ENCODE measurements at regions not wholly inside any gene's neighbourhood (a gene's known extent, or its start where the extent isn't known, plus 50 kb on each side); places are given as distances from the start of the nearest gene placed in this dataset.
"Not testable (repeated sequence)": the region's sequence is repeated elsewhere in the genome, so short reads cannot be mapped to it uniquely, and the experiment has no call there.

DNA sequence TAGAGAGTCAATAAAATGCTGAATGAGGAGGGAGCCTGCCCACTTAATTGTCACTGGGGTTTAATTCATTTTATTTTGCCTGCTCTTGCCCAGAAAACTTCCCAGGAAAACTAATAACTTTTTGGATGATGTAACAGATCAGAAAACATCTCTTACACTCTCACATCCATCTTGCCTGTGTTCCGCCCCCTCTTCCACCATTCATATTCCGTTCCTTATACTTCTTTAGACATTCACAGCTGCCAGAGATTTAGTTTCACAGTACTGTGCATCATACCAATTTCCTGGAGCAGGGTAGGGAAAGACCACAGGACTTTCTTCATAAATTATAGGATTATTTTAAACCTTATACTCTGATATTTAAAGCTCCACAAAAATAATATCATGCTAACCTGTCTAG lies 776.1 kb upstream of the SOX11 start:
- Mint-ChIP-seq H3K9me3 (ENCODE audit: unreplicated experiment) (no peaks in the 10 kb centered on the region), H3K36me3 (ENCODE audit: insufficient read depth, unreplicated experiment) (no peaks in the 10 kb centered on the region), H3K27me3 (ENCODE audit: insufficient read depth, unreplicated experiment) (peaks cover 4% of the 10 kb centered on the region), H3K27ac (ENCODE audit: unreplicated experiment) (no peak overlapping the region), H3K4me3 (ENCODE audit: unreplicated experiment) (no peak overlapping the region), H3K4me1 (ENCODE audit: low read depth, unreplicated experiment) (no peaks in the 10 kb centered on the region)
- Histone ChIP-seq H3K36me3 (ENCODE audit: control insufficient read depth, insufficient read depth, low read length) (no peaks in the 10 kb centered on the region), H3K4me1 (no peaks in the 10 kb centered on the region), H3K4me3 (ENCODE audit: low read depth, low read length) (no peak overlapping the region), H3K27me3 (replicated peaks; ENCODE audit: control insufficient read depth, insufficient read depth, low read length) (no peaks in the 10 kb centered on the region), H3K9me3 (no peaks in the 10 kb centered on the region)
- ChIA-PET CTCF (no interaction called here), POLR2A (no interaction called here)
- no TSS peak for BruUV-seq (replicated peaks)
- intact Hi-C loops (cut with micrococcal nuclease; ENCODE audit: unreplicated experiment), result no loop called here
- DNase-seq, result no peak
- TF ChIP-seq, protein P1, sequence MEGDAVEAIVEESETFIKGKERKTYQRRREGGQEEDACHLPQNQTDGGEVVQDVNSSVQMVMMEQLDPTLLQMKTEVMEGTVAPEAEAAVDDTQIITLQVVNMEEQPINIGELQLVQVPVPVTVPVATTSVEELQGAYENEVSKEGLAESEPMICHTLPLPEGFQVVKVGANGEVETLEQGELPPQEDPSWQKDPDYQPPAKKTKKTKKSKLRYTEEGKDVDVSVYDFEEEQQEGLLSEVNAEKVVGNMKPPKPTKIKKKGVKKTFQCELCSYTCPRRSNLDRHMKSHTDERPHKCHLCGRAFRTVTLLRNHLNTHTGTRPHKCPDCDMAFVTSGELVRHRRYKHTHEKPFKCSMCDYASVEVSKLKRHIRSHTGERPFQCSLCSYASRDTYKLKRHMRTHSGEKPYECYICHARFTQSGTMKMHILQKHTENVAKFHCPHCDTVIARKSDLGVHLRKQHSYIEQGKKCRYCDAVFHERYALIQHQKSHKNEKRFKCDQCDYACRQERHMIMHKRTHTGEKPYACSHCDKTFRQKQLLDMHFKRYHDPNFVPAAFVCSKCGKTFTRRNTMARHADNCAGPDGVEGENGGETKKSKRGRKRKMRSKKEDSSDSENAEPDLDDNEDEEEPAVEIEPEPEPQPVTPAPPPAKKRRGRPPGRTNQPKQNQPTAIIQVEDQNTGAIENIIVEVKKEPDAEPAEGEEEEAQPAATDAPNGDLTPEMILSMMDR (IDR thresholded peaks at IDR 0.05; ENCODE audit: insufficient read depth in 1 of 2, low read depth in 1 of 2, low read length in 1 of 2, severe bottlenecking in 1 of 2, unreplicated experiment in 1 of 2), result no peak

DNA sequence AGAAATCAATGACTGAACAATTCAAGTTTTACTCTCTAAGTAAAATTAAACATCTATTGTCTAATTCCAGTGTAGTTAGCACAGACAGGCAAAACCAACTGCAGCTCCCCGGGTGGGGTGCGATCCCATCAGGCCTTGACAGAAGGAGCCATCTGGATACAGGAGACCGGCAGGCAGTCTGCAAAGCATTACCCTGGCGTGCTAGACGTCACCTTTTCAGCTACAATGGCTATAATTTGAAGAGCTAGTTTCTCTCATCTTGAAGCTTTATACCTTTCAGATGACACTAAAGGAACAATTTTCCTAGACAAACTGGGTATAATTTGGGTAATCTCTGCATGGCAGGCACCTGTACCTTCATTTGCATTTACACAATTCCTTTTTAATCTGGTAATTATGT lies 761.5 kb upstream of the SOX11 start:
- no peak for DNase-seq
- no peak overlapping the region for H3K4me3 ChIP-seq (ENCODE audit: low read depth, low read length)
- Mint-ChIP-seq H3K36me3 (ENCODE audit: insufficient read depth, unreplicated experiment) (no peaks in the 10 kb centered on the region), H3K27ac (ENCODE audit: unreplicated experiment) (no peak overlapping the region), H3K27me3 (ENCODE audit: insufficient read depth, unreplicated experiment) (no peaks in the 10 kb centered on the region), H3K9me3 (ENCODE audit: unreplicated experiment) (peaks cover 10% of the 10 kb centered on the region), H3K4me3 (ENCODE audit: unreplicated experiment) (no peak overlapping the region), H3K4me1 (ENCODE audit: low read depth, unreplicated experiment) (no peaks in the 10 kb centered on the region)
- POLR2A ChIA-PET, result no interaction called here
- H3K36me3 ChIP-seq (ENCODE audit: control insufficient read depth, insufficient read depth, low read length), result no peaks in the 10 kb centered on the region
- BruUV-seq (replicated peaks), result no TSS peak
- CTCF ChIA-PET, result no interaction called here
- H3K27me3 ChIP-seq (replicated peaks; ENCODE audit: control insufficient read depth, insufficient read depth, low read length), result no peaks in the 10 kb centered on the region
- H3K4me1 ChIP-seq, result no peaks in the 10 kb centered on the region
- peaks cover 8% of the 10 kb centered on the region; the same call in 1 of the 2 replicates for H3K9me3 ChIP-seq
- intact Hi-C loops (cut with micrococcal nuclease; ENCODE audit: unreplicated experiment), result no loop called here
- TF ChIP-seq, protein P1 (IDR thresholded peaks at IDR 0.05; ENCODE audit: insufficient read depth in 1 of 2, low read depth in 1 of 2, low read length in 1 of 2, severe bottlenecking in 1 of 2, unreplicated experiment in 1 of 2), result no peak

DNA sequence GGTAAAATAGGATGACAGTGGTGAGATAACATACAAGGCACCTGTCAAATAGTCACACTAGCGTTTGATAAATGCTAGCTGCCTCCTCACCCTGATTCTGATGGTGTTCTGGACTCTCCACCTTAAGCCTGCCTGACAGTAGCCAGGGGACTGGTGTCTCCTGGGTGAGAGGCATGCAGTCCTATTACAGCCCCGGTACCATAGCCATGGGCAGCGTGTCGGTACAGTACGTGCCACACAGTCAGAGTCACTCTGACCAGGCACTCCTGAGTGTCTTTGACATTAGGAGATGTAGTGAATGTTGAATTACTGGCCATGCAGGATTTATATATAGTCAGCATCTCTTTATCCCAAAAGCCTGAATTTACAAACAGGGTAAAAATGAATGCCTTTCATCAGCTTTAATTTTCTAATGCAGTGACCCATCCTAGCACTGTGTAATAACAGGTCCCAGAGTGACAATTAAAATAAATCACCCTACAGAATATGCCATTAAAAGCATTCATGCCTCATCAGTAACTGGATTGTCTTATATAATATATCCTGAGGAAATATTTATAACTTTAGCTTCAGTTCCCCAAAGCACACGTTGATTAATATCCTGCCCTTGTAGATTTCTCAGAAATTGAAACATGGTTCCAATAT lies 760.3 kb upstream of the SOX11 start:
- Histone ChIP-seq H3K4me1 (no peaks in the 10 kb centered on the region), H3K4me3 (ENCODE audit: low read depth, low read length) (no peak overlapping the region), H3K27me3 (replicated peaks; ENCODE audit: control insufficient read depth, insufficient read depth, low read length) (no peaks in the 10 kb centered on the region), H3K36me3 (ENCODE audit: control insufficient read depth, insufficient read depth, low read length) (no peaks in the 10 kb centered on the region), H3K9me3 (peaks cover 6% of the 10 kb centered on the region; the same call in 1 of the 2 replicates)
- Mint-ChIP-seq H3K27ac (ENCODE audit: unreplicated experiment) (no peak overlapping the region), H3K36me3 (ENCODE audit: insufficient read depth, unreplicated experiment) (no peaks in the 10 kb centered on the region), H3K27me3 (ENCODE audit: insufficient read depth, unreplicated experiment) (no peaks in the 10 kb centered on the region), H3K9me3 (ENCODE audit: unreplicated experiment) (peaks cover 10% of the 10 kb centered on the region), H3K4me3 (ENCODE audit: unreplicated experiment) (no peak overlapping the region), H3K4me1 (ENCODE audit: low read depth, unreplicated experiment) (no peaks in the 10 kb centered on the region)
- no TSS peak for BruUV-seq (replicated peaks)
- CTCF ChIA-PET, result no interaction called here
- intact Hi-C loops (cut with micrococcal nuclease; ENCODE audit: unreplicated experiment), result no loop called here
- TF ChIP-seq, protein P1 (IDR thresholded peaks at IDR 0.05; ENCODE audit: insufficient read depth in 1 of 2, low read depth in 1 of 2, low read length in 1 of 2, severe bottlenecking in 1 of 2, unreplicated experiment in 1 of 2), result no peak
- POLR2A ChIA-PET, result no interaction called here
- no peak for DNase-seq

DNA sequence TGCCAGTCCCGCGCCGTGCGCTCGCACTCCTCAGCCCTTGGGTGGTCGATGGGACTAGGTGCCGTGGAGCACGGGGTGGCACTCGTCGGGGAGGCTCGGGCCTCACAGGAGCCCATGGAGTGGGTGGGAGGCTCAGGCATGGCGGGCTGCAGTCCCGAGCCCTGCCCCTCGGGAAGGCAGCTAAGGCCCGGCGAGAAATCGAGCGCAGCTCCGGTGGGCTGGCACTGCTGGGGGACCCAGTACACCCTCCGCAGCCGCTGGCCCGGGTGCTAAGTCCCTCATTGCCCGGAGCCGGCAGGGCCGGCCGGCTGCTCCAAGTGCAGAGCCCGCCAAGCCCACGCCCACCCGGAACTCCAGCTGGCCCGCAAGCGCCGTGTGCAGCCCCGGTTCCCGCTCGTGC lies 756.9 kb upstream of the SOX11 start:
- H3K4me3 ChIP-seq (ENCODE audit: low read depth, low read length); H3K9me3 ChIP-seq; H3K4me3 Mint-ChIP-seq (ENCODE audit: unreplicated experiment); H3K36me3 Mint-ChIP-seq (ENCODE audit: insufficient read depth, unreplicated experiment); H3K27ac Mint-ChIP-seq (ENCODE audit: unreplicated experiment); H3K36me3 ChIP-seq (ENCODE audit: control insufficient read depth, insufficient read depth, low read length); H3K4me1 ChIP-seq; H3K27me3 Mint-ChIP-seq (ENCODE audit: insufficient read depth, unreplicated experiment); DNase-seq; intact Hi-C loops (cut with micrococcal nuclease; ENCODE audit: unreplicated experiment); POLR2A ChIA-PET; H3K9me3 Mint-ChIP-seq (ENCODE audit: unreplicated experiment); BruUV-seq (replicated peaks); CTCF ChIA-PET; H3K27me3 ChIP-seq (replicated peaks; ENCODE audit: control insufficient read depth, insufficient read depth, low read length); H3K4me1 Mint-ChIP-seq (ENCODE audit: low read depth, unreplicated experiment): not testable (repeated sequence)

All from Caco-2 (cell line).